Motor neuron (in vitro differentiated cells): ENCODE measurements at regions not wholly inside any gene's neighbourhood (a gene's known extent, or its start where the extent isn't known, plus 50 kb on each side); places are given as distances from the start of the nearest gene placed in this dataset.

Source experiments
- ATAC-seq, 8 experiments: fragments of 200-7000 bp; cut with Tn5 transposase; replicated peaks in 6 of 8; 2 replicates each; pipeline ENCODE4 v1.8.0; 2021; ENCODE audit warnings: mild to moderate bottlenecking in 8 of 8, moderate library complexity in 8 of 8
- H3K27ac ChIP-seq, 2 donors: fragments of 250-450 bp; sonication (Bioruptor Pico); 2 replicates each; pipeline ENCODE4 v1.9.0; 2021; ENCODE audit warnings: antibody characterized with exemption in 2 of 2, mild to moderate bottlenecking in 2 of 2, moderate library complexity in 1 of 2
- H3K4me1 ChIP-seq, 2 donors: fragments of 250-450 bp; sonication (Bioruptor Pico); replicated peaks in 1 of 2; 2 replicates each; pipeline ENCODE4 v1.6.1; 2021; ENCODE audit warnings: antibody characterized with exemption in 2 of 2, mild to moderate bottlenecking in 2 of 2, moderate library complexity in 1 of 2
- H3K4me3 ChIP-seq, 5 donors: fragments of 250-450 bp; sonication (Bioruptor Pico); 2 replicates each; pipeline ENCODE4 v1.9.0; 2021; ENCODE audit warnings: antibody characterized with exemption in 5 of 5, mild to moderate bottlenecking in 5 of 5, moderate library complexity in 4 of 5
- WGBS, 10 experiments: fragments of 450-650 bp; shearing (Covaris generic); methylation state at CpG; one replicate each; pipeline ENCODE4 v1.0.0; 2022; 5-methylcytosine and 5-hydroxymethylcytosine counted together
- in situ Hi-C, 9 experiments: fragments of 400-800 bp; cut with MboI; loops; one replicate each; pipeline ENCODE4 v1.15.0; 2021; ENCODE audit warnings: low sequenced_read_pairs in 9 of 9, low pct_unique_long_range_greater_than_20kb in 2 of 9; ENCODE audit not compliant: unreplicated experiment in 9 of 9

DNA sequence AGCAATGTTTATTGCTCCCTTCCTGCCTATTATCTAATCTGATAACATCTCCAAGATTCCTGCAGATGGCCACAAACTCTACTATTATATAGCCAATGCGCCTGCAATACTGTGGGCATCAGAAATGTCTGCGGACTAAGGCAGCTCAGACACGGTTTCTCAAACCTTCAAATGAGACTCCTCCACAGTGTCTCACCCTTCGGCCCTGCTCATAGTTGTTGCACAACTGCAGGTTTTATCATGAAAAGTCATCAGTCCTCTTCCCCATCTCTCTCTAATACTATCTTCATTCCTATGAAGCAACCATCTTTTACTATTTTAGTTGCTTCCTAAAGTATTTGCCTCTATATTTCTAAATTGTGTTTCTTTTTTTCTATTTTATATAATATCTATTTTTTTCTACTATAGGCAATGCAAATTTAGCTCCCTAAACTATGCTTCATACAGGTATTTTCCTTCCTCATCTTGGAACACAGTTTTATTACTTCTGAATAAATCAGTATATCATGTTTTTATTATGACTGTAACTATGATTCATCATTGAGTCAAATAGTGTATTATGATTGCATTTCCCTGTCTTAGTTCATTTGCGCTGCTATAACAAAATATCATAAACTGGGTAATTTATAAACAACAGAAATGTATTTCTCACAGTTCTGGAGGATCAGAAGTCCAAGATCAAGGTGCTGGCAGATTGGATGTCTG lies 129.7 kb upstream of the EDNRA start:
- Histone ChIP-seq H3K4me1 (peaks cover 0 to 3% of the 10 kb centered on the region in 2 donors), H3K27ac (no peak overlapping the region), H3K4me3 (no peak overlapping the region)
- no peak for ATAC-seq
- 81 to 100% (median 94%) methylated on average over 1 to 5 of the region's 5 CpGs; no CpG with 5 or more reads in 1 of the 10 experiments for WGBS, 10 experiments
- in situ Hi-C loops = no loop called here

DNA sequence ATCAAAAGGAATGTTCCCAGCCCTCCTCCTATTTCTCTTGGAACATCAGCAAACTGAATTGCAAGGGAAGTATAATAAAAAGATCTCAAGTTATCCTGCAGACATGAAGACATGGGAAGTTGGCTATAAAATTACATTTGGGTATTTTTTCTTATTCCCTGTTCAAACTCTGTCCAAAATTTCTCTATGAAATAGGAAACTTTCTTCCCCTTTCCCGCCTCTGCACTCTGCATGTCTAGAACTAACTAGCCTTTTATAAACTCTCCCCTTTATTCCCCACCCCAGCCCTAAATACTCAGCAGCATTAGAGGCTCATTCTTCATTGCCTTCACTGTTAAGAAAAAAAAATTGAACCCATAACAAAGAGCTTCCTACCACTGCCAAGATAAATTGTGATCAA lies 126.7 kb upstream of the EDNRA start:
- in situ Hi-C loops = no loop called here
- H3K4me1 ChIP-seq = peaks cover 0 to 3% of the 10 kb centered on the region in 2 donors
- H3K4me3 ChIP-seq = no peak overlapping the region
- WGBS, 10 experiments = 33 to 89% (median 60%) methylated on average over 1 of the region's 1 CpG; no CpG with 5 or more reads in 3 of the 10 experiments
- no peak for ATAC-seq
- H3K27ac ChIP-seq = no peak overlapping the region

GRCh38 chr4:147355032-147355656 lies 125.8 kb upstream of the EDNRA start:
- peaks cover 0 to 3% of the 10 kb centered on the region in 2 donors for H3K4me1 ChIP-seq
- no peak for ATAC-seq
- no peak overlapping the region for H3K4me3 ChIP-seq
- WGBS, 10 experiments = 17 to 73% (median 46%) methylated on average over 1 to 3 of the region's 3 CpGs; no CpG with 5 or more reads in 2 of the 10 experiments
- no peak overlapping the region for H3K27ac ChIP-seq
- in situ Hi-C loops = no loop called here

GRCh38 chr4:147355847-147356246 lies 125.0 kb upstream of the EDNRA start:
- Histone ChIP-seq H3K27ac (no peak overlapping the region), H3K4me3 (no peak overlapping the region), H3K4me1 (peaks cover 0 to 3% of the 10 kb centered on the region in 2 donors)
- in situ Hi-C loops = no loop called here
- 0 to 100% (median 80%) methylated on average over 1 of the region's 1 CpG; no CpG with 5 or more reads in 3 of the 10 experiments for WGBS, 10 experiments
- ATAC-seq = peak in 2 of 8 experiments; percentile 16 to 61

DNA sequence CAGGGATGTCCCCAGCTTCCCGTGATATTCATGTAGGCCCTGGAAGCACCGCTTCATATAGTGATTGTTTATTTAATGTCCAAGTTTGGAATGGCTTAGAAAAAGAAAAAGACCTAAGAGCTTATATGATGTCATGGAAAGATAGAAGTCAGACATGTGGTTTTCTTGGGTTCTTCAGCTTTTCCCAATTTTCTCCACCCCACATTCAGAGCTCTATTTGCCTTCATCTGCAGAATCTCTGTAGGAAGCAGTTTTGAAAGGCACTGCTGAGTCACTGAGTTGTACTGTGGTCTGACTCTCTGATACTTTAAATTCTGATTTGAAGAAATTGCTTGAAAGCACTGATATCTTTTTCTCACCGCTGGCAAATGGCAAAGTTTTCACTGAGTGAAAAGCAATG lies 120.6 kb upstream of the EDNRA start:
- in situ Hi-C loops = no loop called here
- H3K4me1 ChIP-seq = no peaks in the 10 kb centered on the region
- peak in 4 of 8 experiments; percentile 17 to 45 (median 30) for ATAC-seq
- H3K27ac ChIP-seq = no peak overlapping the region
- H3K4me3 ChIP-seq = no peak overlapping the region
- WGBS, 10 experiments = 0 to 72% (median 11%) methylated on average over 1 to 3 of the region's 3 CpGs

GRCh38 chr4:147361726-147362125 lies 119.2 kb upstream of the EDNRA start:
- ATAC-seq = peak; percentile 23 to 97 (median 90)
- WGBS, 10 experiments = 0 to 100% (median 33%) methylated on average over 1 of the region's 1 CpG; no CpG with 5 or more reads in 3 of the 10 experiments
- Histone ChIP-seq H3K4me1 (no peaks in the 10 kb centered on the region), H3K4me3 (no peak overlapping the region), H3K27ac (no peak overlapping the region)
- in situ Hi-C loops = no loop called here

GRCh38 chr4:147362938-147363337 lies 118.0 kb upstream of the EDNRA start:
- H3K4me3 ChIP-seq = no peak overlapping the region
- no peaks in the 10 kb centered on the region for H3K4me1 ChIP-seq
- in situ Hi-C loops = no loop called here
- peak in 1 of 8 experiments; percentile 29 for ATAC-seq
- WGBS, 10 experiments = 30 to 100% (median 60%) methylated on average over 1 to 4 of the region's 4 CpGs; no CpG with 5 or more reads in 1 of the 10 experiments
- H3K27ac ChIP-seq = no peak overlapping the region

GRCh38 chr4:147363514-147363913 lies 117.4 kb upstream of the EDNRA start:
- no peak overlapping the region for H3K4me3 ChIP-seq
- in situ Hi-C loops = no loop called here
- no peak overlapping the region for H3K27ac ChIP-seq
- 62 to 100% (median 83%) methylated on average over 1 to 2 of the region's 2 CpGs for WGBS, 10 experiments
- no peak for ATAC-seq
- H3K4me1 ChIP-seq = no peaks in the 10 kb centered on the region

- Histone ChIP-seq H3K27ac (no peak overlapping the region), H3K4me1 (no peaks in the 10 kb centered on the region), H3K4me3 (no peak overlapping the region)
- in situ Hi-C loops = no loop called here
- ATAC-seq = no peak
- 49 to 100% (median 88%) methylated on average over 1 to 3 of the region's 3 CpGs; no CpG with 5 or more reads in 2 of the 10 experiments for WGBS, 10 experiments
These were observed 115.5 kb upstream of the EDNRA start for GRCh38 chr4:147365396-147365795.

DNA sequence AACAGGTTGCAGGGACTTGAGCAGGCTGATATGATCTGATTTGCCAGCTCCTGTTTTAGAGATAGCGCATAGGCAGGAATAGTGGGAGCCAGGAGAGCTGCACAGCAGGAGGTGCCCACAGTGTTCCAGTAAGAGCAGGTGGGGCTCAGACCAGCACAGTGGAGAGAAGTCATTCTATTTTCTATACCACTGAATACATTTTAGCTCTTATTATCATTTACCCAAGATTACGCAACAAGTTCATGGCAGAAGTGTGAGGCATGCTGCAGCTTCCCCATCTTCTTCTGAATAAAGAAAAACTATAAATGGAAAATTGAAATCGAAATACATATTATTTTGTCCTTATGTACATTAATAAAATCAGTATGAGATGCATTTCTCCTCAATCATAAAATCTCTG lies 114.7 kb upstream of the EDNRA start:
- in situ Hi-C loops = no loop called here
- H3K4me1 ChIP-seq = no peaks in the 10 kb centered on the region
- 55 to 100% (median 81%) methylated on average over 1 to 3 of the region's 3 CpGs for WGBS, 10 experiments
- no peak overlapping the region for H3K27ac ChIP-seq
- no peak overlapping the region for H3K4me3 ChIP-seq
- no peak for ATAC-seq

- in situ Hi-C loops = no loop called here
- H3K4me1 ChIP-seq = no peaks in the 10 kb centered on the region
- H3K4me3 ChIP-seq = no peak overlapping the region
- no peak for ATAC-seq
- H3K27ac ChIP-seq = no peak overlapping the region
These were observed 113.0 kb upstream of the EDNRA start for GRCh38 chr4:147367891-147368290.

DNA sequence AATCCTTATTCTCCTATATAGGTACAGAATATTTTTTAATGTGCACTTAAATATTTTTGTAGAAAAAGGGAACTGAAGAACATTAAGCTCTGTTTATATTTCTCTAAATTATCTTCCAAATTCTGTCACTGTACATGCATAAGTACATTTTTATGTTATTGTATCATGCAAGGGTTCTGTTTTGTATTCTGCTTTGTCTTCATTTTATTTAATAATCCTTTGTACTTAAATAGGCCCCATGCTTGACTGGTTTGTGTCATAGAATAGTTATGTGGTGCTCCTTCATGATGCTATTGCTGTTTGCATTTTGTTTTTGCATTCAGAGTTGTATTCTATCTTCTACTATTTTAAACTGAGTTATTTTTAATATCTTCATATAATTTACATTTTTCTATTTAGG lies 111.9 kb upstream of the EDNRA start:
- H3K4me3 ChIP-seq = no peak overlapping the region
- H3K4me1 ChIP-seq = no peaks in the 10 kb centered on the region
- H3K27ac ChIP-seq = no peak overlapping the region
- peak in 1 of 8 experiments; percentile 61 for ATAC-seq
- in situ Hi-C loops = no loop called here

GRCh38 chr4:147370473-147370872 lies 110.4 kb upstream of the EDNRA start:
- Histone ChIP-seq H3K4me1 (no peaks in the 10 kb centered on the region), H3K27ac (no peak overlapping the region), H3K4me3 (no peak overlapping the region)
- ATAC-seq = no peak
- WGBS, 10 experiments = 78 to 90% (median 82%) methylated on average over 1 to 2 of the region's 2 CpGs; no CpG with 5 or more reads in 4 of the 10 experiments
- in situ Hi-C loops = no loop called here

DNA sequence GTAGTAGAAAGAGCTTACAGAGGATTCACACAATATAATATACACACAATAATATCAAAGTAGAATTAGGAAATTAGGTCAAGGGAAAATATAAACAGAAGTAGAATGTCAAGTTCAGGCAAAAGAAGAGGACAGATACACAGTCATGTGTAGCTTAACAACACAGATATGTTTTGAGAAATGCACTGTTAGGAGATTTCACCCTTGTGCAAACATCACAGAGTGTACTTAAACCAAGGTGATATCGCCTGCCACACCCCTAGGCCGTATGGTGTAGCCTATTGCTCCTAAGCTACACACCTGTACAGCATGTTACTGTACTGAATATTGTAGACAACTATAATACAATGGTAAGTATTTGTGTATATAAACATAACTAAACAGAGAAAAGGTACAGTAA lies 110.0 kb upstream of the EDNRA start:
- Histone ChIP-seq H3K4me1 (no peaks in the 10 kb centered on the region), H3K27ac (no peak overlapping the region), H3K4me3 (no peak overlapping the region)
- in situ Hi-C loops = no loop called here
- WGBS, 10 experiments = 100% methylated on average over 1 to 2 of the region's 2 CpGs; no CpG with 5 or more reads in 5 of the 10 experiments
- no peak for ATAC-seq
